Right lobe of liver (tissue), 4 donors: ENCODE measurements at regions not wholly inside any gene's neighbourhood (a gene's known extent, or its start where the extent isn't known, plus 50 kb on each side); places are given as distances from the start of the nearest gene placed in this dataset.

Source experiments
- POLR2A ChIP-seq: fragments of 450-650 bp; IDR thresholded peaks from one replicate; pipeline ENCODE4 v1.6.1; 2017; ENCODE audit warnings: antibody characterized with exemption, mild to moderate bottlenecking
- TF ChIP-seq, protein P1 (sequence below), 4 donors: fragments of 200-600 bp in 3 of 4; fragments of 450-650 bp in 1 of 4; IDR thresholded peaks; one replicate each; pipeline versions ENCODE4 v1.5.1 to v1.8.0; 2016 to 2022; ENCODE audit warnings: antibody characterized with exemption in 4 of 4, mild to moderate bottlenecking in 2 of 4
- donor health status: DM: no; HTN: no; CAD: no.
- donor health status: DM: no; HTN: no; CAD: no.
- donor health status: DM: no; HTN: yes; CAD: no.

DNA sequence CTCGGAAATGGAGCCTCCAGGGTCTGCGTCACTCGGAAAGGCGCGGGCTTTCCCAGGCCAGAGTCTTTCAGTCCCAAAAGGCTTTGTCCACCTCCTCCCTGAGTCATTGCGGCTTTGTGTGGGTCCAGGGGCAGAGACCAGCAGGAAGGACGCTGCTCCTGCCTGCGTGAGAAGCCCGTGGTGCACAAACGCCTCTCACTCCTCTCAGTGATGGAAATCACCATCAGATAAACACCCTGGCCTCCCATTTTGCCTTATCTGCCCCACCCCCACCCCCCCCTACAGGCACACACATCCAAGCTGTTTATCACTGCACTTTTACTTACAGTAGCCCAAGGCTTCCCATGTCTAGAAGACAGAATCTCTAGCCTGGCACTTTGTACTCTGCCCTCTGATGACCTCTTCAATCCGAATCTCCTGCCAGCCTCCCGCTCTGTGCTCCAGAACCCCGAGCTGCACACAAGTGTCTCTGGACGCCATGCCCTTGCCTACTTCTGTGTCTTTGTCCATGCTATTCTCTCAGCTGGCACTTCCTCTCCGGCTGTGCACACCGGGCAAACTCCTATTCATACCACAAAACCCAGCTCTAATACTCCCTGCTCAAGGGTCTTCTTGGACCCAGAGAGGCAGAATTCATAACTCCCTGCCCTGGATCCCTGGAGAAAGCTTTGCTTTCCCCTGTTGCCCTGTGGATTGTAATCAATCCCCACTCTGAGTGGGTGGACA lies 954.6 kb downstream of the TBC1D22A start:
- TF ChIP-seq, protein P1, sequence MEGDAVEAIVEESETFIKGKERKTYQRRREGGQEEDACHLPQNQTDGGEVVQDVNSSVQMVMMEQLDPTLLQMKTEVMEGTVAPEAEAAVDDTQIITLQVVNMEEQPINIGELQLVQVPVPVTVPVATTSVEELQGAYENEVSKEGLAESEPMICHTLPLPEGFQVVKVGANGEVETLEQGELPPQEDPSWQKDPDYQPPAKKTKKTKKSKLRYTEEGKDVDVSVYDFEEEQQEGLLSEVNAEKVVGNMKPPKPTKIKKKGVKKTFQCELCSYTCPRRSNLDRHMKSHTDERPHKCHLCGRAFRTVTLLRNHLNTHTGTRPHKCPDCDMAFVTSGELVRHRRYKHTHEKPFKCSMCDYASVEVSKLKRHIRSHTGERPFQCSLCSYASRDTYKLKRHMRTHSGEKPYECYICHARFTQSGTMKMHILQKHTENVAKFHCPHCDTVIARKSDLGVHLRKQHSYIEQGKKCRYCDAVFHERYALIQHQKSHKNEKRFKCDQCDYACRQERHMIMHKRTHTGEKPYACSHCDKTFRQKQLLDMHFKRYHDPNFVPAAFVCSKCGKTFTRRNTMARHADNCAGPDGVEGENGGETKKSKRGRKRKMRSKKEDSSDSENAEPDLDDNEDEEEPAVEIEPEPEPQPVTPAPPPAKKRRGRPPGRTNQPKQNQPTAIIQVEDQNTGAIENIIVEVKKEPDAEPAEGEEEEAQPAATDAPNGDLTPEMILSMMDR (IDR thresholded peaks at IDR 0.05), result no peak
- no peak for TF ChIP-seq POLR2A
